HG03175 (cell line): ENCODE measurements at regions not wholly inside any gene's neighbourhood (a gene's known extent, or its start where the extent isn't known, plus 50 kb on each side); places are given as distances from the start of the nearest gene placed in this dataset.

ENCODE experiments used
- ATAC-seq: cut with Tn5 transposase; IDR thresholded peaks from one replicate; pipeline ENCODE4 v1.9.1; 2021; ENCODE audit warnings: mild to moderate bottlenecking, moderate library complexity; ENCODE audit not compliant: unreplicated experiment

GRCh38 chr5:72623323-72623722, 116.1 kb upstream of the ZNF366 start:
- no peak for ATAC-seq

GRCh38 chr5:72622170-72622760, 115.1 kb upstream of the ZNF366 start:
- ATAC-seq = no peak

GRCh38 chr5:72621576-72621975, 114.4 kb upstream of the ZNF366 start:
- no peak for ATAC-seq

- ATAC-seq = no peak
These were observed 112.5 kb upstream of the ZNF366 start for GRCh38 chr5:72619677-72620076.

- no peak for ATAC-seq
These were observed 112.0 kb upstream of the ZNF366 start for GRCh38 chr5:72619251-72619650.

GRCh38 chr5:72618708-72619107, 111.5 kb upstream of the ZNF366 start:
- ATAC-seq = no peak

- no peak for ATAC-seq
These were observed 107.9 kb upstream of the ZNF366 start for GRCh38 chr5:72615061-72615460.

- no peak for ATAC-seq
These were observed 106.3 kb upstream of the ZNF366 start for GRCh38 chr5:72613515-72613914.

GRCh38 chr5:72612810-72613209, 105.6 kb upstream of the ZNF366 start:
- ATAC-seq = no peak

- ATAC-seq = peak; percentile 80
These were observed 104.0 kb upstream of the ZNF366 start for GRCh38 chr5:72611118-72611730.

- no peak for ATAC-seq
These were observed 101.7 kb upstream of the ZNF366 start for GRCh38 chr5:72608926-72609325.

GRCh38 chr5:72608297-72608696, 101.1 kb upstream of the ZNF366 start:
- no peak for ATAC-seq

GRCh38 chr5:72607381-72607780, 100.2 kb upstream of the ZNF366 start:
- no peak for ATAC-seq

GRCh38 chr5:72606525-72606924, 99.3 kb upstream of the ZNF366 start:
- no peak for ATAC-seq

- ATAC-seq = no peak
These were observed 98.4 kb upstream of the ZNF366 start for GRCh38 chr5:72605632-72606031.

- no peak for ATAC-seq
These were observed 97.6 kb upstream of the ZNF366 start for GRCh38 chr5:72604798-72605154.

- ATAC-seq = no peak
These were observed 97.0 kb upstream of the ZNF366 start for GRCh38 chr5:72604111-72604797.

GRCh38 chr5:72602696-72603685, 95.8 kb upstream of the ZNF366 start:
- no peak for ATAC-seq

GRCh38 chr5:72601861-72602260, 94.7 kb upstream of the ZNF366 start:
- ATAC-seq = no peak

- no peak for ATAC-seq
These were observed 93.3 kb upstream of the ZNF366 start for GRCh38 chr5:72600391-72600981.
